HG03135 (cell line): ENCODE measurements at regions not wholly inside any gene's neighbourhood (a gene's known extent, or its start where the extent isn't known, plus 50 kb on each side); places are given as distances from the start of the nearest gene placed in this dataset.
"Not testable (repeated sequence)": the region's sequence is repeated elsewhere in the genome, so short reads cannot be mapped to it uniquely, and the experiment has no call there.

Experiments used
- ATAC-seq: cut with Tn5 transposase; IDR thresholded peaks from one replicate; pipeline ENCODE4 v1.9.1; 2021; ENCODE audit warnings: mild to moderate bottlenecking, moderate library complexity; ENCODE audit not compliant: unreplicated experiment

DNA sequence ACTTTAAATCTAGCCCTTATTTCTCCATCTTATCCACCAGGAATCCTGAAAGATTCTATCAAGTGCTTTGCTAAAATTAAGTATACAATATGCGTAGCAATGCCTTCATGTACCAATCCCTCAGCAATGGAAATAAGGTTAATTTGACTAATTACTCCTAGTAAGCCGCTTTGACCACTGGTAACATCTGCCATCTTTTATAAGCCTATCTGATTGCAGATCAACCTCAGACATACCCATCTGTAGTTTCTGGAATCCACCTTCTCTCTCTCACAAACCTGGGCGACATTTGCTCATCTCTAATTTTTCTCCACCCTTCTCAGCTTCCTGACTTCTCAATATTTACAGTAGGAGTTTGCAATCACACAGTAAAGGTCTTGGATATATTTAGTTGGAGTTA lies 138.8 kb upstream of the CRHR1 start:
- ATAC-seq: no peak

GRCh38 chr17:45646288-45646988 lies 137.7 kb upstream of the CRHR1 start:
- ATAC-seq: no peak

- ATAC-seq: no peak
Observed at GRCh38 chr17:45648642-45649041, 135.5 kb upstream of the CRHR1 start.

- no peak for ATAC-seq
Observed at GRCh38 chr17:45649796-45650195, 134.3 kb upstream of the CRHR1 start.

- ATAC-seq: no peak
Observed at GRCh38 chr17:45650561-45650960, 133.6 kb upstream of the CRHR1 start.

GRCh38 chr17:45651145-45651709 lies 132.9 kb upstream of the CRHR1 start:
- no peak for ATAC-seq

DNA sequence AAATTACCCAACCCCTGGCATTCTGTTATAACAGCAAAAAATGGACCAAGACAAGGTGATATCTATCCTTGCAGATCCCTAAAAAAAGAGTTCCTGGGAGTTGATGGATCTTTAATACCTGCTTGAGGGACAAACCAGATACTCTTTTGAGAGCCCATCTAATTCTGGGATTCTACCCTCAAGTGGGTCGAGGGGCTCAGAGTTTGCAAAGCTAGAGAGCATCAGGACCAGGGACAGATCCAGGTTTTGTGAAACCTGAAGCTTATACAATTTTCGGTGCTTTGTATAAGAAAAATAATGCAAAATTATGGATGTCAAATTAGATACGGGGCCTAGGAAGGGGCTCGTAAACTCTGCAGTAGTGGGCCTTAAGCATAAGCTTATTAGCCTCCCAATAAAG lies 130.5 kb upstream of the CRHR1 start:
- ATAC-seq: no peak

GRCh38 chr17:45656527-45657181 lies 127.5 kb upstream of the CRHR1 start:
- ATAC-seq: no peak

DNA sequence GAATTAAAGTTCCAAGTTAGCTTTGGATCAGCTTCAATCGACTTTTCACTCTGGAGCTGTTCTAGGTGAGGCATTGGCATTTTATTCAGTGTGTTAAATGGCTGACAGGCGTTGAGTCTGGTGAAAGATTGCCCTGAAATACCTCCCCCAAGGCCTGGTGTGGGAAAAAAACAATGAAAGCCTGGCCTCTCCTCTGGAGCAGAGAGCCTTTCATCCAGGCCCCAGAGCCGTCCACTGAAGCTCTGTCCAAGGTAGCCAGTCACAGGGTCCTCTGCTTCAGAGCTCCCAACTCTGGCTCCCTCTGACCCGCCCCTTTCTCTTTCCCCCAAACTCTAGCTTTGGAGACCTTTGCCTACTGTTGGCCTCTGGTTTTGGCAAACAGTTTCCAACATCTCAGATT lies 123.6 kb upstream of the CRHR1 start:
- ATAC-seq: no peak

DNA sequence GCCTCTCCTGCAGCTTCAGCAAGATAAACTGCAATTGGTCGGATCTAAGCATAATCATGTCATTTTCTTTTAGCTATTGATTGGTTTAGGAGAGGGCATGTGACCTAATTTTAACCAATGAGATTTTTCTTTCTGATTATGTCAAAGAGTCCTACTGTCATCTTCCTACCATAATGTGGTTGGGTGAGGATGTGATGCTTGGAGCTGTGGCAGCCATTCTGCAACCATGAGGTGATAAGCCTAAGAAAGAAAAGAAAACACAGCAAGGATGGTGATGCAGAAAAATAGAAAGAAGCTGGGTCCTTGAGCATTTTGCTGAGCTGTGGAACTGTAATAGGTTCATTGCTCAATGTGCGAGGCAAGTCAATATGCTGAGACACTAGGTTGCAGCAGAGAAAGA lies 121.7 kb upstream of the CRHR1 start:
- ATAC-seq: no peak

DNA sequence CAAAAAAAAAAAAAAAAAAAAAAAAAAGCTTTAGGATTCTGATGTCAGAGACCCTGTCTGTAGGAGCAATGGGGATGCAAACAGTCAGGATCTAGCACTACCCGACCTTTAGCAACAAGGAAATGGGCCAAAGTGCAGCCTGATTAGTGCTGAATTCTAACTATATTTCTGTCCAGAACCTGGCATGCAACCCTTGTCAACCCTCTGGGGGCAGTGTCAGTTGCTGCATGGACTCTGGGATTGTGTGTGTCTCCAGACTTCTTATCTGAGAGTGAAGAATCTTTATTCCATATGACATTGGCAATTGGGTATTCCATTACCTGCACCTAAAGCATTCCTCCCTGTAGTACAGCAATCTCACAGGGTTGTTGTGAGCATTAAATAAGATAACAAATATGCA lies 120.3 kb upstream of the CRHR1 start:
- ATAC-seq: no peak

- no peak for ATAC-seq
Observed at GRCh38 chr17:45664921-45665320, 119.2 kb upstream of the CRHR1 start.

GRCh38 chr17:45666046-45666600 lies 118.0 kb upstream of the CRHR1 start:
- no peak for ATAC-seq

- no peak for ATAC-seq
Observed at GRCh38 chr17:45666641-45667040, 117.5 kb upstream of the CRHR1 start.

GRCh38 chr17:45667591-45668171 lies 116.4 kb upstream of the CRHR1 start:
- no peak for ATAC-seq

GRCh38 chr17:45668316-45668715 lies 115.8 kb upstream of the CRHR1 start:
- ATAC-seq: no peak

DNA sequence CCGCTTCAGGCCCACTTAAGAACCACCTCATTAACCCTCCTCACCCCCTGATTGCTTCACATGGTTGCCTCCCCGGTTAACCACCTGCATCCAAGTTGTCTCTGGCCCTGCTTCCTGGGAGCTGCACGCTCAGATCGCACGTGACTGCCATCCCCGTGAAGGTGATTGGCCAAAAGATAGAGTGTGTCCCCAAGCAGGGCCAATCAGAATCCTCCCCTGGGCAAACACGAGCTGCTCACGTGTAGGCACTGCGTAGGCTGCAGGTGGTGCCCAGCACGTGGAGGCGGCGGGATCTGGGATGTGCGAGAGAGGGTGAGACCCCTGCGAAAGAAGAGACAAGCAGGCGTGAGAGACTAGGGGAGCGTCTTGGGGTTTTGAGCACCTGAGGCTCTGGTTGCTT lies 111.8 kb upstream of the CRHR1 start:
- ATAC-seq: no peak

GRCh38 chr17:45672792-45673191 lies 111.3 kb upstream of the CRHR1 start:
- no peak for ATAC-seq

- ATAC-seq: not testable (repeated sequence)
Observed at GRCh38 chr17:45673759-45674158, 110.4 kb upstream of the CRHR1 start.

DNA sequence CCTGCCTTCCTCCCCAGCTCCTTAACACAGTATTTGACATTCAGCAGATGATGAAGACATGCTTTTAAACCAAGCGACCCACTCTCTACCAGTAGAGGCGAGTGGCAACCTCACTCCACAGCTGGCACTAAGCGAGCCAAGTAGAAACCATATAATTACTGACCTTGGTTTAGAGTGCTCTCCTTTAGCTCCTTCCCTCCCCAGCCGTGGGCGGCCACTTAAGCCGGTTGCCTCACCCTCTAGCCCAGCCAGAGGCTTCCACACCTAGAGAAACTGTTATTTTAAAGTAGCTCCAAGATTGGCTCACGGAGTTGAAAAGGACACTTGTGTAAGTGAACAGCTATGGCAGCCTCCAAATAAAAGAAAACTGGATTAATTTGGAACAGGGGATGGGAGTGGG lies 109.1 kb upstream of the CRHR1 start:
- ATAC-seq: no peak

DNA sequence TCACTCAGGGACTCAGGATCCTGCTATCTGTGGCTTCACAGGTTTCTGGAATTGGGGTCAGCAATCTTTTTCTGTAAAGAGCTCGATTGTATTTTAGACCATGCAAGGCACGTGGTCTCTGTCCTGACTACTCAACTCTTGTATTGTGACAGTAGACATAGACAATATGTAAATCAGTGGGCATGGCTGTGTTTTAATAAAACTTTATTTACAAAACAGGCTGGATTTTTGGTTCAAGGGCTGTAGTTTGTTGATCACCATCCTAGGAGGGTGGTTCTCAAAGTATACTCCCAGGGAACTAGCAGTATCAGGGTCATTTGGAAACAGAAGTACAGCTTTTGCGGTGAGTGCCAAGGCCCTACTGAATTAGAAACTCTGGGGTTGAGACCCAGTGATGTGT lies 108.2 kb upstream of the CRHR1 start:
- no peak for ATAC-seq

DNA sequence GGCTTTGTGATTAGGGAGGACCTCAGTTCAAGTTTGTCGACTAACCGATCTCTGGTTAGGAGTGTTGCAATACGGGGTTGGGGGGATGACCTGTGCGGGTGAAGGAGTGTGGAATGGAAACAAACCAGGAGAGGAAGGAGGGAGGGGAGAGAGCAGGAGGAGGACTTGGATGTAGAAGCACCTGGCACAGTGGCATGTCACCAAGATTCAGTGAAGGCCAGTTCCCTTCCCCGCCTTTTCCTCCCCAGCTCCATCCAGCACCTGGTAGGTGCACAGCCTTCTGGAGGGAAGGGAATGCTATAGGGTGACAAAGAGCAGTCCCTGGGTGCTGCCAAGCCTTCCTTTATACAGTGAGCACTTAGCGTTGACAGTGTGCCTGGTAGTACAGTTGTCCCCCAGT lies 107.4 kb upstream of the CRHR1 start:
- no peak for ATAC-seq
